WTC11 (cell line): ENCODE measurements at regions not wholly inside any gene's neighbourhood (a gene's known extent, or its start where the extent isn't known, plus 50 kb on each side); places are given as distances from the start of the nearest gene placed in this dataset.

Experiments used
- ATAC-seq: fragments of 200-7000 bp; cut with Tn5 transposase; 2 replicates; pipeline ENCODE4 v1.10.0; 2021; ENCODE audit warnings: mild to moderate bottlenecking, moderate library complexity
- CTCF ChIA-PET: fragments of 300-600 bp; sonication (Branson Sonifier 250); formaldehyde crosslinking; loops from one replicate; lab custom pipeline; 2021; ENCODE audit warnings: antibody characterized with exemption; lab: Charles Lee
- POLR2A ChIA-PET: fragments of 350-600 bp; sonication (Branson Sonifier 250); formaldehyde crosslinking; loops from one replicate; lab custom pipeline; 2021; ENCODE audit warnings: antibody characterized with exemption; lab: Charles Lee
- DNase-seq: peaks from one replicate; pipeline ENCODE4 v3.0.0; 2021; ENCODE audit warnings: low spot score
- H3K27ac Mint-ChIP-seq: 2 replicates; pipeline ENCODE4 v1.8.0; 2021; ENCODE audit warnings: mixed read lengths
- H3K27me3 Mint-ChIP-seq: 2 replicates; pipeline ENCODE4 v1.8.0; 2021; ENCODE audit warnings: low read depth, mild to moderate bottlenecking, moderate library complexity, mixed read lengths
- H3K36me3 Mint-ChIP-seq: 2 replicates; pipeline ENCODE4 v1.8.0; 2021; ENCODE audit warnings: mixed read lengths
- H3K4me1 Mint-ChIP-seq: 2 replicates; pipeline ENCODE4 v1.8.0; 2022; ENCODE audit warnings: mixed read lengths
- H3K4me3 Mint-ChIP-seq: 2 replicates; pipeline ENCODE4 v1.8.0; 2021; ENCODE audit warnings: mild to moderate bottlenecking, moderate library complexity, mixed read lengths
- H3K9me3 Mint-ChIP-seq: 2 replicates; pipeline ENCODE4 v1.8.0; 2021; ENCODE audit warnings: mixed read lengths
- ETV6 ChIP-seq: sonication (generic); formaldehyde crosslinking; IDR thresholded peaks from 2 replicates; pipeline ENCODE4 v1.8.1; 2022; ENCODE audit warnings: mild to moderate bottlenecking, missing genetic modification reagents
- FOXJ3 ChIP-seq: sonication (generic); formaldehyde crosslinking; IDR thresholded peaks from 2 replicates; pipeline ENCODE4 v1.9.0; 2021; ENCODE audit warnings: missing genetic modification reagents, mild to moderate bottlenecking, borderline replicate concordance
- HMGA2 ChIP-seq: fragments of 250-450 bp; sonication (Bioruptor Pico); IDR thresholded peaks from 2 replicates; pipeline ENCODE4 v1.4.0; 2021; ENCODE audit warnings: mild to moderate bottlenecking, moderate library complexity
- KAT7 ChIP-seq: sonication (generic); formaldehyde crosslinking; IDR thresholded peaks from 2 replicates; pipeline ENCODE4 v1.8.1; 2023; ENCODE audit warnings: missing genetic modification reagents, mild to moderate bottlenecking, borderline replicate concordance
- MXD4 ChIP-seq: fragments of 250-450 bp; sonication (Bioruptor Pico); IDR thresholded peaks from 2 replicates; pipeline ENCODE4 v1.8.0; 2021; ENCODE audit warnings: mild to moderate bottlenecking, moderate library complexity, borderline replicate concordance
- NR2C2 ChIP-seq: sonication (generic); formaldehyde crosslinking; IDR thresholded peaks from 2 replicates; pipeline ENCODE4 v1.8.0; 2022; ENCODE audit warnings: mild to moderate bottlenecking, missing genetic modification reagents
- TEAD1 ChIP-seq: sonication (generic); formaldehyde crosslinking; IDR thresholded peaks from 2 replicates; pipeline ENCODE4 v1.8.0; 2022; ENCODE audit warnings: mild to moderate bottlenecking, missing genetic modification reagents
- TP53 ChIP-seq: sonication (generic); formaldehyde crosslinking; IDR thresholded peaks from 2 replicates; pipeline ENCODE4 v1.8.1; 2023; ENCODE audit warnings: mild to moderate bottlenecking, missing genetic modification reagents
- ZNF121 ChIP-seq: sonication (generic); formaldehyde crosslinking; IDR thresholded peaks from 2 replicates; pipeline ENCODE4 v1.8.0; 2023; ENCODE audit warnings: missing genetic modification reagents
- TF ChIP-seq, protein P1 (sequence below): fragments of 250-450 bp; sonication (Bioruptor Pico); IDR thresholded peaks from 2 replicates; pipeline ENCODE4 v1.9.0; 2021; ENCODE audit warnings: mild to moderate bottlenecking, borderline replicate concordance
- TF ChIP-seq, protein P2 (sequence below): sonication (generic); formaldehyde crosslinking; IDR thresholded peaks from 2 replicates; pipeline ENCODE4 v1.8.1; 2023; ENCODE audit warnings: mild to moderate bottlenecking, missing genetic modification reagents
- TF ChIP-seq, protein P3 (sequence below): sonication (generic); formaldehyde crosslinking; IDR thresholded peaks from 2 replicates; pipeline ENCODE4 v1.8.0; 2023; ENCODE audit warnings: mild to moderate bottlenecking, missing genetic modification reagents
- TF ChIP-seq, protein P4 (sequence below): sonication (generic); formaldehyde crosslinking; IDR thresholded peaks from 2 replicates; pipeline ENCODE4 v1.8.1; 2022; ENCODE audit warnings: mild to moderate bottlenecking, moderate library complexity, missing genetic modification reagents
- TF ChIP-seq, protein P5 (sequence below): sonication (generic); formaldehyde crosslinking; IDR thresholded peaks from 2 replicates; pipeline ENCODE4 v1.8.1; 2022; ENCODE audit warnings: low read depth, missing genetic modification reagents, borderline replicate concordance
- TF ChIP-seq, protein P6 (sequence below): sonication (generic); formaldehyde crosslinking; IDR thresholded peaks from 2 replicates; pipeline ENCODE4 v1.8.0; 2022; ENCODE audit warnings: mild to moderate bottlenecking, missing genetic modification reagents

DNA sequence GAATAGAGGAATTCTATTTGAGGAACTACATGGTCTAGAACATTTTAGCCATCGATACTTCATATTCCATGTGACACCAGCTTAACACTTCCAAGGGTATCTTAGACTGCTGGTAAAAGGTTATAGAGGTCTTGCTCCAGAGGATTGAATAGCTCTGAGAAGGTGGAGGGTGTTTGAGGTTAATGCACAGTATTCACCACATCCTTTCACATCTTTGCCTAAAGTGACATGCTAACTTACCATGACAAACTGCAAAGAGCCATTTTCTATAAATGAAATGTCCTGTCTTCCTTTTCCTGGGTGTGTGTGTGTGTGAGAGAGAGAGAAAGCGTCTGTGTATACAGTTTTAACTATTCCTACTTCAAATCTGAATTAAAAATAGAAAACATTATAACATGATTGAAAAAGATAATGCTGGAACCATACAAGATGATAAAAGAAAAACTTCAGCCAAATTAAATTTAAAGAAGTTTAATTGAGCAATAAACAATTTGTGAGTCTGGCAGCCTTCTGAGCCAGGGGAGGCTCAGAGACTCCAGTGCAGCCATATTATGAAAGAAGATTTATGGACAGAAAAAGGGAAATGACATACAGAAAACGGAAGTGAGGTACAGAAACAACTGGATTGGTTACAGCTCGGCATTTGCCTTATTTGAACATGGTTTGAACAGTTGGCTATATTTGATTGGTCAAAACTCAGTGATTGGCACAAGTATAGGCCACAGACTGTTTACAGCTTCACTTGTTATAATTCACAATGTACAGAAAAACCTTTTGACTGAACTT is 320.9 kb upstream of the CCDC179 start (continued):
- TF ChIP-seq, protein P1, sequence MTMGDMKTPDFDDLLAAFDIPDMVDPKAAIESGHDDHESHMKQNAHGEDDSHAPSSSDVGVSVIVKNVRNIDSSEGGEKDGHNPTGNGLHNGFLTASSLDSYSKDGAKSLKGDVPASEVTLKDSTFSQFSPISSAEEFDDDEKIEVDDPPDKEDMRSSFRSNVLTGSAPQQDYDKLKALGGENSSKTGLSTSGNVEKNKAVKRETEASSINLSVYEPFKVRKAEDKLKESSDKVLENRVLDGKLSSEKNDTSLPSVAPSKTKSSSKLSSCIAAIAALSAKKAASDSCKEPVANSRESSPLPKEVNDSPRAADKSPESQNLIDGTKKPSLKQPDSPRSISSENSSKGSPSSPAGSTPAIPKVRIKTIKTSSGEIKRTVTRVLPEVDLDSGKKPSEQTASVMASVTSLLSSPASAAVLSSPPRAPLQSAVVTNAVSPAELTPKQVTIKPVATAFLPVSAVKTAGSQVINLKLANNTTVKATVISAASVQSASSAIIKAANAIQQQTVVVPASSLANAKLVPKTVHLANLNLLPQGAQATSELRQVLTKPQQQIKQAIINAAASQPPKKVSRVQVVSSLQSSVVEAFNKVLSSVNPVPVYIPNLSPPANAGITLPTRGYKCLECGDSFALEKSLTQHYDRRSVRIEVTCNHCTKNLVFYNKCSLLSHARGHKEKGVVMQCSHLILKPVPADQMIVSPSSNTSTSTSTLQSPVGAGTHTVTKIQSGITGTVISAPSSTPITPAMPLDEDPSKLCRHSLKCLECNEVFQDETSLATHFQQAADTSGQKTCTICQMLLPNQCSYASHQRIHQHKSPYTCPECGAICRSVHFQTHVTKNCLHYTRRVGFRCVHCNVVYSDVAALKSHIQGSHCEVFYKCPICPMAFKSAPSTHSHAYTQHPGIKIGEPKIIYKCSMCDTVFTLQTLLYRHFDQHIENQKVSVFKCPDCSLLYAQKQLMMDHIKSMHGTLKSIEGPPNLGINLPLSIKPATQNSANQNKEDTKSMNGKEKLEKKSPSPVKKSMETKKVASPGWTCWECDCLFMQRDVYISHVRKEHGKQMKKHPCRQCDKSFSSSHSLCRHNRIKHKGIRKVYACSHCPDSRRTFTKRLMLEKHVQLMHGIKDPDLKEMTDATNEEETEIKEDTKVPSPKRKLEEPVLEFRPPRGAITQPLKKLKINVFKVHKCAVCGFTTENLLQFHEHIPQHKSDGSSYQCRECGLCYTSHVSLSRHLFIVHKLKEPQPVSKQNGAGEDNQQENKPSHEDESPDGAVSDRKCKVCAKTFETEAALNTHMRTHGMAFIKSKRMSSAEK (CRISPR knock-in tag): no peak
- no peak for TF ChIP-seq MXD4

DNA sequence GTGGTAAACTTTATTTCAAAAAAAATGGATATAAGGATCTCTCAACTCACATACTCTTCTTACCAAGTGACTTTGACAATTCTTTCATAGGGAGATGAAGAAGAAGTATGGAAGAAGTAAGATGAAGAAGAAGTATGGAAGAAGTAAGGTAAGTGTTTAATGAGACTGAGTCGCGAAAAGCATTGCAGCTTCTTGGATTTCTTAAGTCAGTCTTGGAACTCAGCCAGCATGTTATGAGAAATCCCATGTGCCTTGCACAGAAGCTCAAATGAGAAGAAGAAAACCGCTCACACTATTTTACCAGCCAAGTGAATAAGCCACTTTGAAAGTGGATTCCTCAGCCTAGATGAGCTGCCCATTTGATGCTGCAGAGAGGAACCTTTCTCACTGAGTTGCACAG is 332.0 kb upstream of the CCDC179 start:
- TF ChIP-seq, protein P2, sequence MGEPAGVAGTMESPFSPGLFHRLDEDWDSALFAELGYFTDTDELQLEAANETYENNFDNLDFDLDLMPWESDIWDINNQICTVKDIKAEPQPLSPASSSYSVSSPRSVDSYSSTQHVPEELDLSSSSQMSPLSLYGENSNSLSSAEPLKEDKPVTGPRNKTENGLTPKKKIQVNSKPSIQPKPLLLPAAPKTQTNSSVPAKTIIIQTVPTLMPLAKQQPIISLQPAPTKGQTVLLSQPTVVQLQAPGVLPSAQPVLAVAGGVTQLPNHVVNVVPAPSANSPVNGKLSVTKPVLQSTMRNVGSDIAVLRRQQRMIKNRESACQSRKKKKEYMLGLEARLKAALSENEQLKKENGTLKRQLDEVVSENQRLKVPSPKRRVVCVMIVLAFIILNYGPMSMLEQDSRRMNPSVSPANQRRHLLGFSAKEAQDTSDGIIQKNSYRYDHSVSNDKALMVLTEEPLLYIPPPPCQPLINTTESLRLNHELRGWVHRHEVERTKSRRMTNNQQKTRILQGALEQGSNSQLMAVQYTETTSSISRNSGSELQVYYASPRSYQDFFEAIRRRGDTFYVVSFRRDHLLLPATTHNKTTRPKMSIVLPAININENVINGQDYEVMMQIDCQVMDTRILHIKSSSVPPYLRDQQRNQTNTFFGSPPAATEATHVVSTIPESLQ (CRISPR knock-in tag): no peak
- TF ChIP-seq, protein P3, sequence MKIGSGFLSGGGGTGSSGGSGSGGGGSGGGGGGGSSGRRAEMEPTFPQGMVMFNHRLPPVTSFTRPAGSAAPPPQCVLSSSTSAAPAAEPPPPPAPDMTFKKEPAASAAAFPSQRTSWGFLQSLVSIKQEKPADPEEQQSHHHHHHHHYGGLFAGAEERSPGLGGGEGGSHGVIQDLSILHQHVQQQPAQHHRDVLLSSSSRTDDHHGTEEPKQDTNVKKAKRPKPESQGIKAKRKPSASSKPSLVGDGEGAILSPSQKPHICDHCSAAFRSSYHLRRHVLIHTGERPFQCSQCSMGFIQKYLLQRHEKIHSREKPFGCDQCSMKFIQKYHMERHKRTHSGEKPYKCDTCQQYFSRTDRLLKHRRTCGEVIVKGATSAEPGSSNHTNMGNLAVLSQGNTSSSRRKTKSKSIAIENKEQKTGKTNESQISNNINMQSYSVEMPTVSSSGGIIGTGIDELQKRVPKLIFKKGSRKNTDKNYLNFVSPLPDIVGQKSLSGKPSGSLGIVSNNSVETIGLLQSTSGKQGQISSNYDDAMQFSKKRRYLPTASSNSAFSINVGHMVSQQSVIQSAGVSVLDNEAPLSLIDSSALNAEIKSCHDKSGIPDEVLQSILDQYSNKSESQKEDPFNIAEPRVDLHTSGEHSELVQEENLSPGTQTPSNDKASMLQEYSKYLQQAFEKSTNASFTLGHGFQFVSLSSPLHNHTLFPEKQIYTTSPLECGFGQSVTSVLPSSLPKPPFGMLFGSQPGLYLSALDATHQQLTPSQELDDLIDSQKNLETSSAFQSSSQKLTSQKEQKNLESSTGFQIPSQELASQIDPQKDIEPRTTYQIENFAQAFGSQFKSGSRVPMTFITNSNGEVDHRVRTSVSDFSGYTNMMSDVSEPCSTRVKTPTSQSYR (CRISPR knock-in tag): no peak
- TF ChIP-seq TEAD1 (CRISPR knock-in tag) (no peak), FOXJ3 (CRISPR knock-in tag) (no peak), ETV6 (CRISPR knock-in tag) (no peak), TP53 (CRISPR knock-in tag) (no peak), HMGA2 (CRISPR knock-in tag) (no peak), ZNF121 (CRISPR knock-in tag) (no peak), KAT7 (CRISPR knock-in tag) (no peak)
- TF ChIP-seq, protein P4, sequence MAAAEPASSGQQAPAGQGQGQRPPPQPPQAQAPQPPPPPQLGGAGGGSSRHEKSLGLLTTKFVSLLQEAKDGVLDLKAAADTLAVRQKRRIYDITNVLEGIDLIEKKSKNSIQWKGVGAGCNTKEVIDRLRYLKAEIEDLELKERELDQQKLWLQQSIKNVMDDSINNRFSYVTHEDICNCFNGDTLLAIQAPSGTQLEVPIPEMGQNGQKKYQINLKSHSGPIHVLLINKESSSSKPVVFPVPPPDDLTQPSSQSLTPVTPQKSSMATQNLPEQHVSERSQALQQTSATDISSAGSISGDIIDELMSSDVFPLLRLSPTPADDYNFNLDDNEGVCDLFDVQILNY: no peak
- ATAC-seq (no peak), DNase-seq (no peak)
- peaks cover 25% of the 10 kb centered on the region for H3K36me3 Mint-ChIP-seq
- H3K9me3 Mint-ChIP-seq: peaks cover 27% of the 10 kb centered on the region
- H3K27me3 Mint-ChIP-seq: peaks cover 4% of the 10 kb centered on the region
- ChIA-PET CTCF (no interaction called here), POLR2A (no interaction called here)
- peaks cover 7% of the 10 kb centered on the region for H3K4me1 Mint-ChIP-seq
- H3K4me3 Mint-ChIP-seq: no peak overlapping the region
- no peak overlapping the region for H3K27ac Mint-ChIP-seq

DNA sequence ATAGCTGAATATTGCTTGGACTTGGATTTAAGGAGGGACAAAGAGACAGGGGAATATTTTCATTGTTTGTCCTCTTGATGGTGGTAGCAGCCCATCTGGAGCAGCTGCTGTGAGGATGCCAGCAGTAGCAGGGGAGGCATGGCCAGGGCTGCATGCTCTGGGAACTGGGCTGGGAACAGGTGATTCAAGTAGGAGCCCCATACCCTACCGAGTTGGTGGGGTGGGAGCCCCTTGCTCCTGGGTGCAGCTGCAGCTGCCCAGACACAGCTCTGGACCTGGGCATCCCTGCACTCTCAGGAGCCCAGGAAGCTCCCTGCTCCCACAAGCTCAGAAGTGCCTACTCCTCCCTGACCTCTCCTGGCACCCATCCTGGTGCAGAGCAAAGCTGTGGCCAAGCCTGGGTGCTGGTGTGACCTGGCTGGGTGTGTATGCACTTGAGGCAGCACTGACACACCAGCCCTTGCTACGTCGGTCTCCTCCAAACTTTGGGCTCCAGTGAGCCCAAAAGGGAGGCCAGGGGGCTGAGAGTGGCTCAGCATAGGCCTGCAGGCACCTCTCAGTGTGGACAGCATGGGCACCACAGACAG is 341.8 kb upstream of the CCDC179 start:
- H3K4me1 Mint-ChIP-seq: no peaks in the 10 kb centered on the region
- no peak overlapping the region for H3K27ac Mint-ChIP-seq
- no peaks in the 10 kb centered on the region; the same call in 1 of the 2 replicates for H3K27me3 Mint-ChIP-seq
- POLR2A ChIA-PET: interaction anchor here (0.6 kb wide), 1 partner anchor 8 kb away, joined by 4 read pairs; no protein-coding TSS in a partner anchor
- H3K36me3 Mint-ChIP-seq: peaks cover 42% of the 10 kb centered on the region
- ATAC-seq (no peak), DNase-seq (no peak)
- CTCF ChIA-PET: interaction anchor here (1.1 kb wide), 1 partner anchor 326 kb away, joined by 3 read pairs; no protein-coding TSS in a partner anchor
- H3K9me3 Mint-ChIP-seq: peaks cover 39% of the 10 kb centered on the region
- no peak overlapping the region for H3K4me3 Mint-ChIP-seq
- TF ChIP-seq, protein P5, sequence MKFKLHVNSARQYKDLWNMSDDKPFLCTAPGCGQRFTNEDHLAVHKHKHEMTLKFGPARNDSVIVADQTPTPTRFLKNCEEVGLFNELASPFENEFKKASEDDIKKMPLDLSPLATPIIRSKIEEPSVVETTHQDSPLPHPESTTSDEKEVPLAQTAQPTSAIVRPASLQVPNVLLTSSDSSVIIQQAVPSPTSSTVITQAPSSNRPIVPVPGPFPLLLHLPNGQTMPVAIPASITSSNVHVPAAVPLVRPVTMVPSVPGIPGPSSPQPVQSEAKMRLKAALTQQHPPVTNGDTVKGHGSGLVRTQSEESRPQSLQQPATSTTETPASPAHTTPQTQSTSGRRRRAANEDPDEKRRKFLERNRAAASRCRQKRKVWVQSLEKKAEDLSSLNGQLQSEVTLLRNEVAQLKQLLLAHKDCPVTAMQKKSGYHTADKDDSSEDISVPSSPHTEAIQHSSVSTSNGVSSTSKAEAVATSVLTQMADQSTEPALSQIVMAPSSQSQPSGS (CRISPR knock-in tag): no peak
- TF ChIP-seq NR2C2 (CRISPR knock-in tag): no peak
- TF ChIP-seq MXD4: no peak
- TF ChIP-seq, protein P6, sequence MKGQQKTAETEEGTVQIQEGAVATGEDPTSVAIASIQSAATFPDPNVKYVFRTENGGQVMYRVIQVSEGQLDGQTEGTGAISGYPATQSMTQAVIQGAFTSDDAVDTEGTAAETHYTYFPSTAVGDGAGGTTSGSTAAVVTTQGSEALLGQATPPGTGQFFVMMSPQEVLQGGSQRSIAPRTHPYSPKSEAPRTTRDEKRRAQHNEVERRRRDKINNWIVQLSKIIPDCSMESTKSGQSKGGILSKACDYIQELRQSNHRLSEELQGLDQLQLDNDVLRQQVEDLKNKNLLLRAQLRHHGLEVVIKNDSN (CRISPR knock-in tag): no peak
